Skin epidermis (tissue), 12 donors: ENCODE measurements at regions not wholly inside any gene's neighbourhood (a gene's known extent, or its start where the extent isn't known, plus 50 kb on each side); places are given as distances from the start of the nearest gene placed in this dataset.

Source experiments
- H3K27ac ChIP-seq, 21 experiments: fragments of 200-600 bp; sonication (generic) in 11 of 21; one replicate each; pipeline ENCODE4 v1.5.0; 2020; ENCODE audit warnings: mild to moderate bottlenecking in 3 of 21, inconsistent platforms in 2 of 21, moderate library complexity in 2 of 21
- H3K4me3 ChIP-seq, 7 experiments: fragments of 200-600 bp; sonication (generic) in 2 of 7; one replicate each; pipeline ENCODE4 v1.5.0; 2020; ENCODE audit warnings: inconsistent platforms in 2 of 7, mild to moderate bottlenecking in 2 of 7, moderate library complexity in 1 of 7

- H3K27ac ChIP-seq = no peak overlapping the region
- H3K4me3 ChIP-seq = no peak overlapping the region
Observed at GRCh38 chr17:79479876-79480275, 131.0 kb downstream of the RBFOX3 start.

- Histone ChIP-seq H3K4me3 (no peak overlapping the region), H3K27ac (no peak overlapping the region)
Observed at GRCh38 chr17:79478841-79479240, 132.0 kb downstream of the RBFOX3 start.

- no peak overlapping the region for H3K4me3 ChIP-seq
- H3K27ac ChIP-seq = no peak overlapping the region
Observed at GRCh38 chr17:79478051-79478461, 132.8 kb downstream of the RBFOX3 start.

GRCh38 chr17:79476074-79476652 is 134.7 kb downstream of the RBFOX3 start:
- Histone ChIP-seq H3K4me3 (no peak overlapping the region), H3K27ac (no peak overlapping the region)

DNA sequence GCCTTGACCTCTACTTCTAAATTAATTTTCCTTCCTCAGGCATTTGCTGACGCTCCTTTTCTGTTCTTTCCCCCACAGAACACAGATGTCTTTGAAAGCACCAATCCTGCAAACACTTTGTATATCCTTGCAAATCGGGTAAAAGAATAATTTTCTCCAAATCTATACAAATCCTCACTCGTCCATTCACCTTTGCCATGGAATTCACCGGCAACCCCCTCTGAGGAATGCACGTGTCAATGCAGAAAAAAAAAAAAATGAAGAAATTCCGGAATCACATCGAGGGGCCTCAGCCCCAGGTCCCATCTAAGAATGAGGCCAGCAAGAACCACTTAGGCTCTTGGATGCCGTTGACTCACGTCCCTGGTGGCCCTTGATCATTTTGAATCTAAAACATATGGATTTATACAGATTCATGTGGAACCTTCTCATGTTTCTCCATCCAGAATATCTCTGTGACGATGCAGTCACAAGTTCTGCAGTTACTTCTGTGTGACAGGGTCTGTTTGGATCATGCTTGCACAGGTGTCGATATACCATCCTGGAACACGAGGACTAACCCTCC is 136.9 kb downstream of the RBFOX3 start:
- no peak overlapping the region for H3K27ac ChIP-seq

GRCh38 chr17:79473111-79473875 is 137.6 kb downstream of the RBFOX3 start:
- H3K27ac ChIP-seq = no peak overlapping the region
- no peak overlapping the region for H3K4me3 ChIP-seq

More for the DNA sequence above, 136.9 kb downstream of the RBFOX3 start:
- H3K4me3 ChIP-seq = no peak overlapping the region

DNA sequence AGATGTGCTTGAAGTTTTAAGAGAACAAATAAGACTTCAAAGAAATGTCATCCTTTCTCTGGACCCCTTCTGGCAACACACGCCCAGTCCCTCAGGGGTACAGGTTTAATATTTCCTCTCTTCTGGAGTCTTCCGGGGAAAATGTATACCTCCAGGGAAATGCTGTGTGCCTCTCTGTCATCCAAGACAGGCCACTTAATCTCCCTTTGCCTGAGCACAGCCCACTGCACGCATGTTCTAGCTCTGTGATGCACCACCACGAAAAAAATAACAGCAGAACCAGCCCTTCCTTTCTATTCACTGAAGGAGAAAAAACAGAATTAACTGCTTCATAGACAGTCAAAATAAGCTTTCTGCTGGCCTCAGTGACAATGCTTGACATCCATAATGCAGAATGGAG is 140.1 kb downstream of the RBFOX3 start:
- Histone ChIP-seq H3K4me3 (no peak overlapping the region), H3K27ac (no peak overlapping the region)

DNA sequence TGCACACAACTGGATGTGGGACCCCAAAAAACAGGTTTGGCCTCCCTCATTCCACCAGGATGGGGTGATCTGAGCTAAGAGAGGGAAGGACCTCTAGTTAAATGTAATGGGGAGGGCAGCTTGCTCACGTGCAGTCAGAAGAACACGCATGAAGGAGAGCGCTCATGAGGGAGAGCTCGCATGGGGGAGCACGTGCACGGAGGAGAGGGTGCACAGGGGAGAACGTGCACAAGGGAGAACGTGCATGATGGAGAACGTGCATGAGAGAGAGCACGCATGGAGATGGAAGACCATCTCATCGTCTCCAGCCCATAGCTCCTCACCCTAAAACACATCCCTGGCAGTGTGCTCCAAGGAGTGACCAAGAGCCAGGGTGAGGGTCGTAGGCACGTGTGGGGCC is 141.2 kb downstream of the RBFOX3 start:
- no peak overlapping the region for H3K27ac ChIP-seq
- H3K4me3 ChIP-seq = no peak overlapping the region

- Histone ChIP-seq H3K4me3 (no peak overlapping the region), H3K27ac (no peak overlapping the region)
Observed at GRCh38 chr17:79468183-79468944, 142.5 kb downstream of the RBFOX3 start.

- no peak overlapping the region for H3K27ac ChIP-seq
Observed at GRCh38 chr17:79466562-79467350, 144.1 kb downstream of the RBFOX3 start.

DNA sequence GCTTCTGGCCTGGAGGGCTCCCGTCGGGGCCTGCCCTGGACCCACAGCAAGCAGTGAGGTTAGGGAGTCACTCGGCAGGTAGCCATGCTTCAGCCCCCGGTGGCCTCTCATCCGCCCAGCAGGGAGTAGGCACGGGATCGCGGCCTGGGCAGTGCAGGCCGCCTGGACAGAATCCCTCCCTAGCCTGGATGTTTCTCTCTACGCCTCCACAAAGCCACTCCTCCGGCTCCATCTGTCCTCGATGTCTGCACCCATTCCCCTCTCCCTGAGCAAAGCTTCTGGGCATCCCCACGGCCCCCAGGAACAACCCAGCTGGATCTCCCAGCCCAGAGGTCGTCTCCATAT is 145.2 kb downstream of the RBFOX3 start:
- H3K27ac ChIP-seq = no peak overlapping the region

More at GRCh38 chr17:79466562-79467350, 144.1 kb downstream of the RBFOX3 start:
- H3K4me3 ChIP-seq = no peak overlapping the region

GRCh38 chr17:79465011-79465680 is 145.7 kb downstream of the RBFOX3 start:
- no peak overlapping the region for H3K27ac ChIP-seq
- H3K4me3 ChIP-seq = no peak overlapping the region

More for the DNA sequence above, 145.2 kb downstream of the RBFOX3 start:
- no peak overlapping the region for H3K4me3 ChIP-seq

GRCh38 chr17:79464318-79465010 is 146.4 kb downstream of the RBFOX3 start:
- Histone ChIP-seq H3K4me3 (no peak overlapping the region), H3K27ac (no peak overlapping the region)

DNA sequence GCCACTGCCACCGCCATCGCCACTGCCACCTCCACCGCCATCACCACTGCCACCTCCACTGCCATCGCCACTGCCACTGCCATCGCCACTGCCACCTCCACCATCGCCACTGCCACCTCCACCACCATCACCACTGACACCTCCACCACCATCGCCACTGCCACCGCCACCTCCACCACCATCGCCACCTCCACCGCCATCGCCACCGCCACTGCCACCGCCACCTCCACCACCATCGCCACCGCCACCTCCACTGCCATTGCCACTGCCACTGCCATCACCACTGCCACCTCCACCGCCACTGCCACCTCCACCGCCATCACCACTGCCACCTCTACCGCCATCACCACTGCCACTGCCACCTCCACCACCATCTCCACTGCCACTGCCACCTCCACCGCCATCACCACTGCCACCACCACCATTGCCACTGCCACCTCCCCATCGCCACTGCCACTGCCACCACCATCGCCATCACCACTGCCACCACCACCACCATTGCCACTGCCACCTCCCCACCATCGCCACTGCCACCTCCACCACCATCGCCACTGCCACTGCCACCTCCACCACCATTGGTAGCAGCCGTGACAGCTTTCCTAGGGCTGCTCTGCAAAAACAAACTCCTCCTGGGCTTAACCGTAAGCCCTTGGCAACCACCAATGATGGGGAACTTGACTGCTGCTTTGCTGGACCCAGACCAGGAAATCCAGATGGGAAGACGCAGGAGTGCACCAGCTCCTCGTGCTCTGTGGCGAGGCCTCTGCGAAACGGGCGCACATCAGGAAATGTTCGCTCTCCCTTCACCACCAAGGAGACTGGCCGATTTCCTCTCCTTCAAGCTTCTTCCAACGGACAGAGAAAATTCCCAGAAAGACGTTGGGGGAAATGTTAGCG is 147.2 kb downstream of the RBFOX3 start:
- H3K27ac ChIP-seq = no peak overlapping the region
- H3K4me3 ChIP-seq = no peak overlapping the region

DNA sequence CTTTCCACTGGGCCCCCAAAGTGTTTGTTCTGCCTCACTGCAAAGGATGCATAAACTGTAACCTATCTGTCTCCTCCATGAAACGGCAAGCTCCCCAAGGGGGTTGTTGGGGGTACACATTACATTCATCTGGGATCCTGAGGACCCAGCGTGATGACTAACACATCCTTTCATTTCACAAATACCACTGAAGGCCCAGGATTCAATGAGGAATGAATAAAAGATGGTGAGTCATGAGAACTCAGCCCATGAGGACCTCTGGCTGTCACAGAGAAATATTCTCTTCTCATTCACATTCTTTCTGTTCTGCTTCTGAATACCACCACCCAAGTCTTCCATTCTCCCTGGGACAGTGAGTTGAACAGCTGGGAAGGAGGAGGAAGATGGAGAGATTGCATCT is 149.8 kb downstream of the RBFOX3 start:
- no peak overlapping the region for H3K4me3 ChIP-seq

DNA sequence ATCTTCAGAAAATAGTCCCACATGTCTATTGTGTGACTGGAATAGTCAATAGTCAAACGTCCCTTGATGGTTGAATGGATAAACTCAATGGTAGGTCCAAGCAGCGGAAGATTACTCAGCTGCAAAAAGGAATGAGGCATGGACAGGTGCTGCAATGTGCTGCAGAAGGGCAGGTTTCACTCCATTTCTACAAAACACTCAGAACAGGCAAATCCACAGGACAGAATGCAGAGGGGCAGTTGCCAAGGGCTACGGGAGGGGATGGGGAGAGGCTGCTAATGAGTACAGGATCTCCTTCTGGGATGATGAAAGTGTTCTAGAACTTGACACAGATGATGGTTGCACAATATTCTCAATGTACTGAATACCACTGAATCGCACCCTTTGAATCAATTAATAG is 151.0 kb downstream of the RBFOX3 start:
- Histone ChIP-seq H3K4me3 (no peak overlapping the region), H3K27ac (no peak overlapping the region)

More for the DNA sequence above, 149.8 kb downstream of the RBFOX3 start:
- H3K27ac ChIP-seq = no peak overlapping the region

DNA sequence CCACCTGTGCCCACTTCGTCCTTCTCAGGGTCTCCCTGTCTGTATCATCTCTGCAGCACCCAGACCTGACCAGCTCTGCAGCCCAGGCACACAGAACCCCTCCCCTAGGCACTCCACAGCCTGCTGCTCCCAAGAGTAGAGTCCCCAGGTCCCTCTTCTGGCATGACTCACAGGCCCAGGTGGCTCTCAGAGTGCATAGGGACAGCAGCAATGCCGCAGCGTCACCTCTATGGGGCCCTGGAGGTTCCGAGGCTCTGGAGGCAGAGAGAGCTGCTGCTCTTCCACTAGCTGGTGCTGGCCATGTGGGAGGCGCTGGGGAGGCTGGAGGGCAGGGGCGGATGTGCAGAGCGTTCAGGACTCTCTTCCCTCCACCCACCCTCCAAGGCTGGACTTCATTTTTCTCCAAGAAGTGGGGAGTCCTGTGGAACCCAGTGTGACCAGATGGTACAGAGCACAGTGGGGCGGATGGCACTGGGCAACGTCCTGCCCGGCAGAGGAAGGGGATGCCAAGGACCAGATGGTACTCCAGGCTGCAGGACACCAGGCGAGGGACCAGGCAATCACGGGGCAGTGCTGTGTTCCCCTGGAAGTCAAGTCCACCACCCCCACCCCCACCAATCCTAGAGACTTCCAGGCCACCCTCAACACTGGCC is 151.7 kb downstream of the RBFOX3 start:
- H3K4me3 ChIP-seq = no peak overlapping the region
- no peak overlapping the region for H3K27ac ChIP-seq
